ENCODE measurements at regions not wholly inside any gene's neighbourhood (a gene's known extent, or its start where the extent isn't known, plus 50 kb on each side); places are given as distances from the start of the nearest gene placed in this dataset.

- no peak overlapping the region for H3K23ac ChIP-seq (ENCODE audit: insufficient read length, low read depth, low read length)
- no peaks in the 10 kb centered on the region for H3K9me3 ChIP-seq (ENCODE audit: control insufficient read depth, low read depth, low read length)
- no peak overlapping the region for H2BK15ac ChIP-seq (ENCODE audit: low read depth, low read length)
- no peak overlapping the region for H3K27ac ChIP-seq (ENCODE audit: insufficient read length, low read depth, low read length)
- H3K4me1 ChIP-seq (ENCODE audit: insufficient read depth, low read length): peaks cover 4% of the 10 kb centered on the region; the same call in 1 of the 2 replicates
- no peak overlapping the region for H2AFZ ChIP-seq (ENCODE audit: low read length)
- H4K5ac ChIP-seq (ENCODE audit: insufficient read length, low read depth, low read length): no peak overlapping the region
- Mint-ChIP-seq H3K4me3 (no peak overlapping the region), H3K9me3 (peaks cover 0 to 3% of the 10 kb centered on the region in 2 experiments; a peak in 2 of 5 replicates), H3K27me3 (ENCODE audit: low read depth) (peaks cover 3% of the 10 kb centered on the region; the same call in 1 of the 2 replicates), H3K36me3 (ENCODE audit: insufficient read depth in 1 of 3, low read depth in 3 of 3) (peaks cover 0 to 2% (median 0%) of the 10 kb centered on the region in 3 experiments; a peak in 3 of 7 replicates), H3K27ac (no peak overlapping the region), H3K4me1 (peaks cover 6 to 8% of the 10 kb centered on the region in 2 experiments; a peak in 1 of 4 replicates)
- H4K91ac ChIP-seq (ENCODE audit: insufficient read length, low read depth, low read length): no peak overlapping the region
- no peak overlapping the region for H2BK120ac ChIP-seq (ENCODE audit: low read depth, low read length, poor library complexity, severe bottlenecking)
- no peaks in the 10 kb centered on the region for H3K79me2 ChIP-seq (ENCODE audit: insufficient read depth, low read length)
- no peak overlapping the region for H3K18ac ChIP-seq (ENCODE audit: insufficient read length, low read depth, low read length)
- no peak overlapping the region for H3K56ac ChIP-seq (ENCODE audit: insufficient read length, low read depth, low read length)
- H2AK5ac ChIP-seq (ENCODE audit: insufficient read length, low read length): no peak overlapping the region
- no peak overlapping the region for H3T11ph ChIP-seq (ENCODE audit: low read length)
- no peak overlapping the region for H4K8ac ChIP-seq (replicated peaks; ENCODE audit: insufficient read length, low read depth, low read length)
- no peak overlapping the region for H2BK12ac ChIP-seq (ENCODE audit: insufficient read length, low read depth, low read length)
- no peak overlapping the region for H3K4ac ChIP-seq (ENCODE audit: low read depth, low read length)
- peaks cover 3% of the 10 kb centered on the region for H4K20me1 ChIP-seq (ENCODE audit: control insufficient read depth, insufficient read depth, insufficient read length)
- H3K14ac ChIP-seq (ENCODE audit: insufficient read depth, low read length): no peak overlapping the region
- H3K4me2 ChIP-seq (ENCODE audit: insufficient read depth, insufficient read length, low read length): no peak overlapping the region
- DNase-seq: no peak
- no CpG with 5 or more reads among the region's 2 CpGs for WGBS (ENCODE audit: extremely low coverage, insufficient read length, low lambda C conversion rate)
- no peaks in the 10 kb centered on the region for H3K79me1 ChIP-seq (ENCODE audit: insufficient read depth, low read depth, low read length, poor library complexity, severe bottlenecking)
- no peaks in the 10 kb centered on the region for H3K27me3 ChIP-seq (ENCODE audit: insufficient read depth, low read length)
- no peak for TF ChIP-seq CTCF (conservative IDR thresholded peaks at IDR 0.05)
- no peak overlapping the region for H2BK5ac ChIP-seq (ENCODE audit: insufficient read length, low read length)
- no peak overlapping the region for H2BK20ac ChIP-seq (ENCODE audit: low read depth, low read length, poor library complexity, severe bottlenecking)
- H3K9ac ChIP-seq (ENCODE audit: extremely low read depth, insufficient read length, low read length): no peak overlapping the region
- no peaks in the 10 kb centered on the region for H3K23me2 ChIP-seq (ENCODE audit: insufficient read length, low read depth, low read length, poor library complexity, severe bottlenecking)
Observed at GRCh38 chr11:57083641-57084385, 95.1 kb downstream of the OR5AK2 start.
